NCI-H1105 treated with DMSO at 0.1 percent for 48 hours (cell line): ENCODE measurements at regions not wholly inside any gene's neighbourhood (a gene's known extent, or its start where the extent isn't known, plus 50 kb on each side); places are given as distances from the start of the nearest gene placed in this dataset.

Experiments used
- DNase-seq: peaks from one replicate; lab custom pipeline; 2025; lab: John Stamatoyannopoulos, UW

GRCh38 chr12:91395628-91396135, 213.1 kb upstream of the DCN start:
- DNase-seq, result no peak

- no peak for DNase-seq
These were observed 212.3 kb upstream of the DCN start for GRCh38 chr12:91394903-91395302.

- DNase-seq, result no peak
These were observed 206.0 kb upstream of the DCN start for GRCh38 chr12:91388573-91388972.

GRCh38 chr12:91387461-91388134, 205.0 kb upstream of the DCN start:
- no peak for DNase-seq

- no peak for DNase-seq
These were observed 202.2 kb upstream of the DCN start for GRCh38 chr12:91384806-91385205.

GRCh38 chr12:91384366-91384765, 201.7 kb upstream of the DCN start:
- DNase-seq, result no peak

- no peak for DNase-seq
These were observed 200.5 kb upstream of the DCN start for GRCh38 chr12:91383099-91383498.

GRCh38 chr12:91382081-91382543, 199.5 kb upstream of the DCN start:
- DNase-seq, result peak; percentile 89

- peak; percentile 97 for DNase-seq
These were observed 198.7 kb upstream of the DCN start for GRCh38 chr12:91381309-91381804.

GRCh38 chr12:91380631-91381030, 198.0 kb upstream of the DCN start:
- DNase-seq, result peak; percentile 96

GRCh38 chr12:91379051-91379775, 196.6 kb upstream of the DCN start:
- no peak for DNase-seq

- no peak for DNase-seq
These were observed 194.8 kb upstream of the DCN start for GRCh38 chr12:91377436-91377835.

- DNase-seq, result no peak
These were observed 190.5 kb upstream of the DCN start for GRCh38 chr12:91373086-91373485.

GRCh38 chr12:91370086-91370868, 187.7 kb upstream of the DCN start:
- no peak for DNase-seq

- no peak for DNase-seq
These were observed 186.0 kb upstream of the DCN start for GRCh38 chr12:91368613-91369012.

- DNase-seq, result peak; percentile 46
These were observed 184.7 kb upstream of the DCN start for GRCh38 chr12:91367234-91367849.

- DNase-seq, result no peak
These were observed 182.0 kb upstream of the DCN start for GRCh38 chr12:91364471-91365184.

GRCh38 chr12:91361864-91362263, 179.2 kb upstream of the DCN start:
- DNase-seq, result peak; percentile 62

GRCh38 chr12:91357381-91357780, 174.8 kb upstream of the DCN start:
- no peak for DNase-seq

- DNase-seq, result no peak
These were observed 173.8 kb upstream of the DCN start for GRCh38 chr12:91356405-91356804.
